B cell (primary cell): ENCODE measurements at regions not wholly inside any gene's neighbourhood (a gene's known extent, or its start where the extent isn't known, plus 50 kb on each side); places are given as distances from the start of the nearest gene placed in this dataset.

Experiments used
- EZH2 ChIP-seq: IDR thresholded peaks from 2 replicates; pipeline ENCODE4 v1.6.1; 2012; ENCODE audit warnings: borderline replicate concordance, low read depth, mild to moderate bottlenecking, moderate library complexity, low read length; ENCODE audit not compliant: insufficient read depth, poor library complexity, severe bottlenecking
- TF ChIP-seq, protein P1 (sequence below): fragments of 200-600 bp; IDR thresholded peaks from one replicate; pipeline ENCODE4 v1.8.0; 2022; ENCODE audit warnings: antibody characterized with exemption, mild to moderate bottlenecking

DNA sequence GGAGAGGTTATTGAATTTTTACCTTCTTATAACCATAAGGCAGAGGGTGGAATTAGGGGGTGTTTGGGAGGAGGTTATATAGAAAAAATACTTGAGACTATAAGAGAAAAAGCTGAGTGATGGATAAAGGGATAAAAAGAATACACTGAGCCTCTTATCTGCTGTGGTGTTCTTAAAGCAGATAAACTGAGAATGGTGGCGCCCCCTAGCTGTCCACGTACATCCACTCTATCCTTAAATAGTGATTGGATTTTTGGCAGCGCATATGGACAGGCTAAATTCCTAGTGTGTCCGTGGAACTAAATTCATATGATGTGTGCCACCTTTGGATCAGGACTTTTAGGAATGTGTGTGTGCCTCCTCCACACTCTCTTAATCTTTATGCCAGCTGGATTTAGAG lies 121.1 kb downstream of the OXSM start:
- TF ChIP-seq, protein P1, sequence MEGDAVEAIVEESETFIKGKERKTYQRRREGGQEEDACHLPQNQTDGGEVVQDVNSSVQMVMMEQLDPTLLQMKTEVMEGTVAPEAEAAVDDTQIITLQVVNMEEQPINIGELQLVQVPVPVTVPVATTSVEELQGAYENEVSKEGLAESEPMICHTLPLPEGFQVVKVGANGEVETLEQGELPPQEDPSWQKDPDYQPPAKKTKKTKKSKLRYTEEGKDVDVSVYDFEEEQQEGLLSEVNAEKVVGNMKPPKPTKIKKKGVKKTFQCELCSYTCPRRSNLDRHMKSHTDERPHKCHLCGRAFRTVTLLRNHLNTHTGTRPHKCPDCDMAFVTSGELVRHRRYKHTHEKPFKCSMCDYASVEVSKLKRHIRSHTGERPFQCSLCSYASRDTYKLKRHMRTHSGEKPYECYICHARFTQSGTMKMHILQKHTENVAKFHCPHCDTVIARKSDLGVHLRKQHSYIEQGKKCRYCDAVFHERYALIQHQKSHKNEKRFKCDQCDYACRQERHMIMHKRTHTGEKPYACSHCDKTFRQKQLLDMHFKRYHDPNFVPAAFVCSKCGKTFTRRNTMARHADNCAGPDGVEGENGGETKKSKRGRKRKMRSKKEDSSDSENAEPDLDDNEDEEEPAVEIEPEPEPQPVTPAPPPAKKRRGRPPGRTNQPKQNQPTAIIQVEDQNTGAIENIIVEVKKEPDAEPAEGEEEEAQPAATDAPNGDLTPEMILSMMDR = peak; percentile 68
- no peak for TF ChIP-seq EZH2
